HG02610 (cell line): ENCODE measurements at regions not wholly inside any gene's neighbourhood (a gene's known extent, or its start where the extent isn't known, plus 50 kb on each side); places are given as distances from the start of the nearest gene placed in this dataset.

Experiments used
- ATAC-seq: cut with Tn5 transposase; IDR thresholded peaks from one replicate; pipeline ENCODE4 v1.9.1; 2021; ENCODE audit warnings: mild to moderate bottlenecking, moderate library complexity; ENCODE audit not compliant: unreplicated experiment

- no peak for ATAC-seq
Observed at GRCh38 chr6:130755368-130756034, 71.7 kb upstream of the SMLR1 start.

DNA sequence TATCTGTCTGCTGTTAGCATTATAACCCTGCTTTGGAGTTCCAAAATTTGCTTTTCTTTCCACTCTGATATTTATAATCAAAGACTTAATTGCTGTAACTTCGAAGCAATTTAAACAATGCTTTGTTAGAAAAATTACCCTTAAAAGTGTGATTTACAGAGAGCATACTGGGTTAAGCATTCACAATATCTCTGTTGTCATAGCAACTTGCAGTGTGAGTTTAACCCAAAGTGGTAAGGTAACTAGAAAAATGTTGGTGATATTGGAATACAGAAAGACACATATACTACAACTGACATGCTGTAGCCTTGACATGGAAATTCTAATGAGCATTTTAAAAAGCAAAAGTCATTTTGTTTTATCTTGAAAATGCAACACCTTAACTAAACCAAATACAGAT, 70.4 kb upstream of the SMLR1 start:
- no peak for ATAC-seq

- no peak for ATAC-seq
Observed at GRCh38 chr6:130758813-130759212, 68.4 kb upstream of the SMLR1 start.

DNA sequence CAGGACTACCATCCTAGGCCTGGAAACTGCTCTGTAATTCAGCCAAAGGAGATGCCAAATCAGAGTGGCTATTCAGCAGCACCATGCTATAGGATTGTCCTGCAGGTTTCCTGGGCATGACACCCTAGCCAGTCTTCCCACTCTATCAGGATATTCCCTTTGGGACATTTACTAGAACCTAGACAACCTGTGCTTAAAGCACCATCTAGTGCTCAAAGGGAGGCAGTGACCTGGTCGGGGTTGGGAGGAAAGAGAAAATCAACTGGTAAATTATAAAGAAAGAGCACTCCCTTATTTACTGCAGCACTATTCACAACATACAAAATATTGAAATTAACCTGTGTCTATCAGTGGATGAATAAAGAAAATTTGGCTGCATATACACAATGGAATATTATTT, 67.2 kb upstream of the SMLR1 start:
- ATAC-seq = no peak

GRCh38 chr6:130761286-130761685, 65.9 kb upstream of the SMLR1 start:
- no peak for ATAC-seq

- ATAC-seq = no peak
Observed at GRCh38 chr6:130765181-130765727, 62.0 kb upstream of the SMLR1 start.

- no peak for ATAC-seq
Observed at GRCh38 chr6:130766239-130767144, 60.7 kb upstream of the SMLR1 start.

GRCh38 chr6:130769861-130770260, 57.3 kb upstream of the SMLR1 start:
- ATAC-seq = no peak

DNA sequence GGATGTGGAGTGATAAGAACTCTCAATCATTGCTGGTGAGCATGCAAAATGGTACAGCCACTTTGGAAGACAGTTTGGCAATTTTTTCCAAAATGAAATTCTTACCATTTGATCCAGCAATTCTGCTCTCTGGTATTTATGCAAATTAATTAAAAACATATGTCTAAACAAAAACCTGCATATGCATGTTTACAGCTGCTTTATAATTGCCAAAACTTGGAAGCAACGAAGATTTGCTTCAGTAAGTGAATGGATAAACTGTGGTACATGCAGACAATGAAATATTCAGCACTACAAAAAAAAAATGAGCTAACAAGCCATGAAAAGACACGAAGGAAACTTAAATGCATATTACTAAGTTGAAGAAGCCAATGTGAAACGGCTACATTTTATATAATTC, 55.5 kb upstream of the SMLR1 start:
- no peak for ATAC-seq

DNA sequence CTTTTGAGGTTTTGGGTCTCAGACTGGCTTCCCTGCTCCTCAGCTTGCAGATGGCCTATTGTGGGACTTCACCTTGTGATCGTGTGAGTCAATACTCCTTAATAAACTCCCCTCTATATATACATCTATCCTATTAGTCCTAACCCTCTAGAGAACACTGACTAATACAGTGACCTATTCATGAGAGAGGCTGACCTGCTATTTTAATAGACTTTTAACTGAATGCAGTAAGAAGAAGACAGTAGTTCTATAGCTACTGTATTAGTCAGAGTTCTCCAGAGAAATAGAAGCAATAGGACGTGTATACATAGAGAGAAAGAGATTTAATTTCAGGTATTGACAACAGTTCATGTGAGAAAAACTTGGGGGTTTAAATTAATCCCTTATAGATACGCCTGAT, 53.3 kb upstream of the SMLR1 start:
- ATAC-seq = no peak

- ATAC-seq = no peak
Observed at GRCh38 chr6:130775411-130776012, 51.7 kb upstream of the SMLR1 start.

DNA sequence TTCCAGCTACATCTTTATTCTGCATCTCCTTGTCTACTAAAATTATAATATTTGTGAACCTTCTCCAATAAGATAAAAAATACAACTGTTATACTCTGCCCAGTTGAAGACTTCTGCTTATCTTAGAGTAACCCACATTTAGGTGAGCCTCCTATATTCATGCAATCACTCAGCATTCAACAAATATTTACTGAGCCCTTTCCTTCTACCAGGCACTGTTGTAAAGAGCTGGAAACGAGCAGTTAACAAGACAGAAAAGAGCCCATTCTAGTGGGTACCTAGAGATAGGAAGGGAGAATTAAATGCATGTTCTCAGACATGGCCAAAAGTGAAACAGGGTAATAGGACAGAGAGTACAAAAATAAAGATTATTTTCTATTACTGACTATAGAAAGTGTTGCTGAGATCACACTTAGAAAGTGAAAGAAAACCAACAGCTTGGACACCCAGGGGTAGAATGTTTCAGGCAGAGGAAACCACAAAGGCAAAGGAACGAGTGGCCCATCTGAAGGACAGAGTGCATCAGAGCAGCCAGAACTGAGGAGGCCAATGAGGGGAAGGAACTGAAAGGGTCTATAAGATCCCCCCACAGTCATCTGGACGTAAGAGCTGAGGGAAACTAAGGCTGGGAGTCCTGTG, 50.8 kb upstream of the SMLR1 start:
- peak; percentile 93 for ATAC-seq
